ENCODE measurements at regions not wholly inside any gene's neighbourhood (a gene's known extent, or its start where the extent isn't known, plus 50 kb on each side); places are given as distances from the start of the nearest gene placed in this dataset.

DNA sequence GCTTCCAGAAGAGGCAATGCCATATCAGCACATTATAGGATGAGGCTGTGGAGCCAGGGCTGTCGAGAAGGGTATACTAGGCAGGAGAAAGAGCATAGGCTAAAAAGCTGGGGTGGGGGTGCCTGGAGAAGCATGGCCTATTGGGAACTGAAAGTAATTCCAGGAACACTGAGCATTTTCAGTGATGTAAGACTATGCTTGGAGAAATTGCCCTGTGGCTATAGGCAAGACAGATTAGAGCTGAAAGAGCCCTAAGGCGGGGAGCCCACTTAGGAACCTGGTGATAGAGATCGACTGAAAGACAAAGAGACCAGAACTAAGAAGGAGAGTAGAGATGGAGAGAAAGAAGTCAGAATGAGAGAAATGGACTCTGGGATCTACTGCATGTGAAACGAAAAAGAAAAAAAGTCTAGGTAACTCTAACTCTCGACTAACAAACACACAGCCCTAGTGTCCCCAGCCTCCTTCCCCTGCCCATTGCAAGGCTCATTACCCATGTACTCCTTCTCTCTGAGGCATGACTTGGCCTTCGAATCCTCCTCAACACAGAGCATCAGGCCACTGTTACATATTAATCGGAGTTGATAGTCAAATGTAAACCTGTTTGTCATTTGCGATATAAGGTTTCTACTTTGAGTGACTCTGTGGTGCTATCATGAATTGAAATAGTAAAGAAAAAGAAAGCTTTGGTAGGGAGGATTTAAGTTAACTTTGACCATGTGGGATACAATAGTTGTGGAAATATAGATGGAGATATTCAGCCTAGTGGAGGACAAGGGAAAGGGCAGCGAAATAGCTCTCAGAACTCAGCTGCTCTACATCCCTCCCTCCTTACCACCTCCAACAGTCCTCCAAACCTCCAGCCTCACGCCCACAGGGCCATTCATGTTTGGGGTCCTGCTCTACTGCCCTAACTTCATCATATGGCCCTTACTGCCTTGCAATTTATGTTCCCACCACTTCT lies 52.3 kb upstream of the BMAL1 start:
- no peaks in the 10 kb centered on the region for H3K4me1 Mint-ChIP-seq (ENCODE audit: low read depth)
- no peak overlapping the region for H3K27ac Mint-ChIP-seq
- DNase-seq (no peak), ATAC-seq (replicated peaks in 1 of 2) (no peak)
- no peaks in the 10 kb centered on the region for H3K27me3 Mint-ChIP-seq (ENCODE audit: low read depth)
- H3K36me3 Mint-ChIP-seq (ENCODE audit: insufficient read depth in 2 of 2) = no peaks in the 10 kb centered on the region
- H3K4me3 Mint-ChIP-seq = no peak overlapping the region
- H3K9me3 Mint-ChIP-seq = no peaks in the 10 kb centered on the region

DNA sequence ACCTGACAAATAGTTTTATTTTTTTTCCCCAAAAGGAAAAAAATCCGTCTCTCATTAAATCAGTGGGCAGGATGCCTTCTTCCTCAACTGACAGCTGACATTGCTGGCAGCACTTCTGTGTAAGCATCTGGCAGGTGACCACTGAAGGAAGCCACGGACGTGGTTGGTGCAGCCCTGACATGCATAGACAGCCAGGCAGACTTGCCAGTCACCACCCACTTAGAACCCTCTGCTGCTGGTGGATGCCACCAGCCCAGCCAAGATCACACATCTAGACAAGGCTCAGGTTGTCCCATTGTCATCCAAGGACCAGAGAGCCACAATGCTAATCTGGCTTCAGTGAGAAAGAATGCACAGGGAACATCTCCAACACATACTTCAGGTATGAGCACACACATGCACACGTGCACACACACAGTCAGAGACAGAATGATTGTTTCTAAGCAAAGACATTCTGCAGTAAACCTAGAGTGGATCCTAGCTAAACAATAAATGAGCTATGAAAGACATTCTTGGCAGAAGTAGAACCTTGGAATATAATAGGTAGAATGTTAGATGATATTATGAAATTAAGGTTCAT lies 49.8 kb upstream of the BMAL1 start:
- no peaks in the 10 kb centered on the region for H3K36me3 Mint-ChIP-seq (ENCODE audit: insufficient read depth in 2 of 2)
- DNase-seq (no peak), ATAC-seq (replicated peaks in 1 of 2) (no peak)
- no peak overlapping the region for H3K27ac Mint-ChIP-seq
- no peaks in the 10 kb centered on the region for H3K4me1 Mint-ChIP-seq (ENCODE audit: low read depth)
- no peaks in the 10 kb centered on the region for H3K9me3 Mint-ChIP-seq
- no peaks in the 10 kb centered on the region for H3K27me3 Mint-ChIP-seq (ENCODE audit: low read depth)
- no peak overlapping the region for H3K4me3 Mint-ChIP-seq
